ENCODE measurements at regions not wholly inside any gene's neighbourhood (a gene's known extent, or its start where the extent isn't known, plus 50 kb on each side); places are given as distances from the start of the nearest gene placed in this dataset.
A peak's percentile ranks its signal among the peaks of the same experiment; 100 is the strongest.
"Not testable (repeated sequence)": the region's sequence is repeated elsewhere in the genome, so short reads cannot be mapped to it uniquely, and the experiment has no call there.

- no peak for DNase-seq
These were observed 258.0 kb upstream of the SOX4 start for GRCh38 chr6:21335591-21335990.

GRCh38 chr6:21337263-21337662 lies 256.3 kb upstream of the SOX4 start:
- DNase-seq = no peak

GRCh38 chr6:21340573-21340972 lies 253.0 kb upstream of the SOX4 start:
- peak; percentile 10 for DNase-seq

GRCh38 chr6:21341910-21342309 lies 251.6 kb upstream of the SOX4 start:
- no peak for DNase-seq

GRCh38 chr6:21342501-21342900 lies 251.1 kb upstream of the SOX4 start:
- peak; percentile 53 for DNase-seq

- DNase-seq = not testable (repeated sequence)
These were observed 247.8 kb upstream of the SOX4 start for GRCh38 chr6:21345704-21346103.

- no peak for DNase-seq
These were observed 245.4 kb upstream of the SOX4 start for GRCh38 chr6:21348146-21348503.

- peak; percentile 64 for DNase-seq
These were observed 244.9 kb upstream of the SOX4 start for GRCh38 chr6:21348504-21349195.

- no peak for DNase-seq
These were observed 243.7 kb upstream of the SOX4 start for GRCh38 chr6:21349834-21350233.

- DNase-seq = no peak
These were observed 242.6 kb upstream of the SOX4 start for GRCh38 chr6:21350926-21351325.

- DNase-seq = no peak
These were observed 241.4 kb upstream of the SOX4 start for GRCh38 chr6:21352131-21352530.

- DNase-seq = no peak
These were observed 238.7 kb upstream of the SOX4 start for GRCh38 chr6:21354805-21355238.

- no peak for DNase-seq
These were observed 237.9 kb upstream of the SOX4 start for GRCh38 chr6:21355638-21356037.

- no peak for DNase-seq
These were observed 236.3 kb upstream of the SOX4 start for GRCh38 chr6:21357262-21357661.

- DNase-seq = no peak
These were observed 233.6 kb upstream of the SOX4 start for GRCh38 chr6:21359926-21360325.

- DNase-seq = no peak
These were observed 233.2 kb upstream of the SOX4 start for GRCh38 chr6:21360336-21360735.

GRCh38 chr6:21367148-21367547 lies 226.4 kb upstream of the SOX4 start:
- no peak for DNase-seq

- no peak for DNase-seq
These were observed 225.8 kb upstream of the SOX4 start for GRCh38 chr6:21367649-21368154.

- DNase-seq = no peak
These were observed 222.5 kb upstream of the SOX4 start for GRCh38 chr6:21371061-21371460.

GRCh38 chr6:21371676-21372171 lies 221.8 kb upstream of the SOX4 start:
- DNase-seq = peak; percentile 60

- DNase-seq = no peak
These were observed 218.1 kb upstream of the SOX4 start for GRCh38 chr6:21375151-21376116.

GRCh38 chr6:21377356-21377755 lies 216.2 kb upstream of the SOX4 start:
- peak; percentile 14 for DNase-seq

- DNase-seq = peak; percentile 25
These were observed 212.1 kb upstream of the SOX4 start for GRCh38 chr6:21381331-21381963.
